Posterior vena cava (tissue), 2 donors: ENCODE measurements at regions not wholly inside any gene's neighbourhood (a gene's known extent, or its start where the extent isn't known, plus 50 kb on each side); places are given as distances from the start of the nearest gene placed in this dataset.

Experiments used
- DNase-seq: peaks from one replicate; pipeline ENCODE4 v3.0.0-alpha.2; 2020; ENCODE audit warnings: low spot score
- intact Hi-C, 2 donors: fragments of 100-400 bp; cut with DNase I; formaldehyde crosslinking; loops; one replicate each; pipeline versions ENCODE4 v1.14.1 to v1.14.2; 2022 to 2023
- donor health status: DM: yes; HTN: yes; CAD: no.
- donor health status: DM: yes; HTN: yes; CAD: no.

GRCh38 chr15:62805502-62805901 is 237.0 kb upstream of the TPM1 start:
- DNase-seq = no peak

GRCh38 chr15:62807539-62808130 is 234.9 kb upstream of the TPM1 start:
- no peak for DNase-seq
- intact Hi-C loops = no loop called here

More at GRCh38 chr15:62805502-62805901, 237.0 kb upstream of the TPM1 start:
- intact Hi-C loops = no loop called here

GRCh38 chr15:62809115-62809967 is 233.2 kb upstream of the TPM1 start:
- intact Hi-C loops = no loop called here
- no peak for DNase-seq

- no peak for DNase-seq
Measured at GRCh38 chr15:62809968-62810260, 232.6 kb upstream of the TPM1 start.

GRCh38 chr15:62812515-62812835 is 230.1 kb upstream of the TPM1 start:
- intact Hi-C loops = no loop called here
- no peak for DNase-seq

More at GRCh38 chr15:62809968-62810260, 232.6 kb upstream of the TPM1 start:
- intact Hi-C loops = no loop called here

GRCh38 chr15:62816342-62817069 is 226.0 kb upstream of the TPM1 start:
- intact Hi-C loops = no loop called here
- DNase-seq = no peak

- intact Hi-C loops = no loop called here
- no peak for DNase-seq
Measured at GRCh38 chr15:62818691-62819090, 223.9 kb upstream of the TPM1 start.

GRCh38 chr15:62821384-62822131 is 221.0 kb upstream of the TPM1 start:
- no peak for DNase-seq
- intact Hi-C loops = no loop called here

GRCh38 chr15:62822228-62822627 is 220.3 kb upstream of the TPM1 start:
- no peak for DNase-seq
- intact Hi-C loops = no loop called here

- intact Hi-C loops = no loop called here
- DNase-seq = no peak
Measured at GRCh38 chr15:62823561-62823960, 219.0 kb upstream of the TPM1 start.

GRCh38 chr15:62824111-62825015 is 218.2 kb upstream of the TPM1 start:
- intact Hi-C loops = no loop called here
- no peak for DNase-seq

- no peak for DNase-seq
- intact Hi-C loops = no loop called here
Measured at GRCh38 chr15:62825191-62825590, 217.4 kb upstream of the TPM1 start.

GRCh38 chr15:62826561-62826960 is 216.0 kb upstream of the TPM1 start:
- intact Hi-C loops = no loop called here
- no peak for DNase-seq

GRCh38 chr15:62828364-62828763 is 214.2 kb upstream of the TPM1 start:
- no peak for DNase-seq
- intact Hi-C loops = no loop called here

GRCh38 chr15:62832231-62832630 is 210.3 kb upstream of the TPM1 start:
- no peak for DNase-seq
- intact Hi-C loops = no loop called here

- no peak for DNase-seq
- intact Hi-C loops = no loop called here
Measured at GRCh38 chr15:62833646-62834045, 208.9 kb upstream of the TPM1 start.

- no peak for DNase-seq
- intact Hi-C loops = no loop called here
Measured at GRCh38 chr15:62834686-62835329, 207.7 kb upstream of the TPM1 start.

- intact Hi-C loops = no loop called here
- no peak for DNase-seq
Measured at GRCh38 chr15:62835351-62835750, 207.2 kb upstream of the TPM1 start.

GRCh38 chr15:62835762-62836161 is 206.8 kb upstream of the TPM1 start:
- DNase-seq = no peak
- intact Hi-C loops = no loop called here
